Activated CD4-positive, alpha-beta T cell treated with anti-CD3 and anti-CD28 coated beads, Interleukin-2, amount 50 U/mL, for 1 hour (primary cell): ENCODE measurements at regions not wholly inside any gene's neighbourhood (a gene's known extent, or its start where the extent isn't known, plus 50 kb on each side); places are given as distances from the start of the nearest gene placed in this dataset.

Experiments used
- DNase-seq: peaks from one replicate; pipeline ENCODE4 v3.0.0-alpha.2; 2020

- DNase-seq = no peak
Measured at GRCh38 chrX:20363275-20363674, 96.6 kb upstream of the RPS6KA3 start.

GRCh38 chrX:20362268-20363267 is 95.9 kb upstream of the RPS6KA3 start:
- DNase-seq = no peak

DNA sequence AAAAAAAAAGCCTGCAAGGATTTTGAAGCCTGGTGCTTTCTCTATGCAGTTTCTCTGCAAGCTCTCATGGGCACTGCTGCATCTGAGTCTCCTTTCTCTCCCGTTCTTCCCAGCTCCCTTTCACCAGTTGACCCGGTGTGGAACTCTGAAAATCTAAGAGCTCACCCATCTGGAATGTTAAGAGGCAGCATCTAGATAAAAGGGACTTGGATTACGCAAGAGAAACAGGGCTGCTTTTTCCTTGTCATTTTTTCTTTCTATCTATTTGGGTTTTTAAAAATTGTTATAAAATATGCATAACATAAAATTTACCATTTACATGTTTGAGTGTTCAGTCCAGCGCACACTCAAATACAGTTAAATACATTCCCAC is 95.2 kb upstream of the RPS6KA3 start:
- no peak for DNase-seq

DNA sequence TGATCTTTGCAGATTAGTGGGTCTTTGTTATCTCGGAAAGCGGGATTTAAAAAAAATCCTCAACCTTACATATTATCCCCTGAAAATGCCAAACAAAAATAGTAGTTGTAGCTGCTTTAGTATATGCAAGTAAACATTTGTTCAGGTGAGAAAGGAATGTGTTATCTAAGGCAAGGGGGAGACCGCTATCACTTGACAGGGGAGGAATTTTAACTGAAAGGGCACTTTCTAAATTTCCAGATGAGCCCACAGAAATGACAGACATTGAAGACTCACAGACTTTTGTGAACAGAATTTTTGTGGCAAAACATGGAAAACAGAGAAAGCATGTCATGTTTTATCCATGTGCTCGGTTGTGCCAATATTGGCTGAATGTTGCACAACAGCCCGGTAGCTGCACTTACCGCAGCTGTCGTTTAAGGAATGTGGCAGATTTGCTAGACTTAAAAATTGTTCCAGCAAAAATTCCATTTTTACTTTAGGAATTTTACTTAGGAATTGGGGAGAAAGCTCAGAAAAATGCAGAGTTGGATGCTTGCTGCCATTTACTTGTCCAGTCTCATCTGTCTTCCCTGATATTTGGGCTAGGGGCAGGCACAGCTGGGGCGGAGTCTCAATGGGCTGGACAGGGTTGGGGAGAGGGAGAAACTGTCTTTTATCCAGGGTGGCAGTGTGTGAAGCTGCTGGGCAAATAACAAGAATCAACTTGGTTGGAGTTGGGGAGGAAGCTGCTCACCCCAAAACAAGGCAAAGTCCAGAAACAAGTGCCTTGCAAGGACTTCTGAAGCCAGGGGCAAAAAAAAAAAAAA is 94.6 kb upstream of the RPS6KA3 start:
- no peak for DNase-seq

DNA sequence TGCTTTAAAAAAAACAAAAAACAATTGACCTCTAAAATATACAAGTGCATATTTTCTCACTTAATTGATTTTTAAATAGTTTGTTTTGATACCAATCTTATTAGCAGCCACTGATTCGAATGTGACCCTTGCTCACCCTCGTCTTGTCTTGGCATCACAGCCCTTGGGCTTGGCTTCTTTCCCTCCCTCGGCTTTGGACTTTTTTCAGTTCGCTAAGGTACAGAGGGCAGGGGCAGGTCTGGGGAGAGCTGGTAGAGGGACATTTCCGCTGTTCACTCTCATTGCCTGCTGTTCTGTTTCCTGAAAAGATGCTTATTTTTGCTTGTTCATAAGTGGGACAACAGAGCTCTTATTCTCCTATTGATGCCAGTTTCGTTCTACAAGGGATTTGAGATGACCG is 88.5 kb upstream of the RPS6KA3 start:
- no peak for DNase-seq

DNA sequence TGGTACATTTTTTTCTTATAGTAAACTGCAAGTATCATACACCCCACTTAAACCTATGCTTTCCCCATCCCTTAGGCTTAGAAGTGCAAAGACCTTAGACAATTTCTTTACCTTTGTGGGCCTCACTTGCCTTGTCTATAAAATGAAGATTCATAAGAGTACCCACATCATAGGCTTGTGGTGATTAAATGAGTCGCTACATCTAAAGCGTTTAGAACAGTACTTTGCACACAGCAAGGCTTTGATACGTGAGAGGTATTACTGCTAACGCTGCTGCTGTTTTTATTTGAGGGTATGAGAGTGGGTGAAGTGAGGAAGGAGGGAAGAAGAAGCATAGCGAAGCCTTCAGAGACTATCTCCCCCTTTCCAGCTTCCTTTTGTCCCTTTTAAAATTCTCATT is 87.8 kb upstream of the RPS6KA3 start:
- no peak for DNase-seq

DNA sequence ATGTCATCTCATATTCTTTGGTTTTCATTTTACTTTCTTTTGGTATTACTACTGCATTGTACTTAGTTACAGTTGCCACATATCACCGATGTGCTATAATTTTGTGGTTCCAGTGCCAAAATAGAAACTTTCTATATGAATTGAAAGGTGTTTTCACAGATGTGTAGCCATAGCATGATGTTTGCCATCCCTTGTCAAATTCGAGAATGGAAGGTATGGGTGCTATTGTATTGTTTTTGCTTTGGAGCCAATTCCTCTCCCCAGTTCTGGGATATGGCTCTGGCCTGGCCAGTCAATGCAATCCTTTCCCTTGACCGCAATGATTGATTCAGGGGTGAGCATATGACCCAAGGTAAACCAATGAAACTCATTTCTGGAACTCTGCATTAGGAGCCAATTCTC is 86.2 kb upstream of the RPS6KA3 start:
- no peak for DNase-seq

DNA sequence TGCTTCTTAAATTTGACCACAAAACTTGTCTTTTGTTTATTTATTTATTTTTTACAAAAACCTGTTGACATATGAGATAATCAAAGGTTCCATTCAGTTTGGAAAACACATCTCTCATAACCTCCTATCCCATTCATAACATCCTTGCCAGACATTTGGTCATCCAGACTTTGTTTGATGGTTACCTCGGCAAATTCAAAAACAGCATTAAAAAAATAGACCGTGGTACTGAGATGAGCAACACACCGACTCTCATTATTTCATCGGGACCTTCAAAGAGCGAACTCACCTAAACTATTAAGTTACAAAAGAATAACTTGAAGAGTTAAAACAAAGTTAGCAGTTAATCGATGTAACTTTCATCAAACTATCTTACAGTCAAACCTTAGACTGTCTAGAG is 85.8 kb upstream of the RPS6KA3 start:
- no peak for DNase-seq

DNA sequence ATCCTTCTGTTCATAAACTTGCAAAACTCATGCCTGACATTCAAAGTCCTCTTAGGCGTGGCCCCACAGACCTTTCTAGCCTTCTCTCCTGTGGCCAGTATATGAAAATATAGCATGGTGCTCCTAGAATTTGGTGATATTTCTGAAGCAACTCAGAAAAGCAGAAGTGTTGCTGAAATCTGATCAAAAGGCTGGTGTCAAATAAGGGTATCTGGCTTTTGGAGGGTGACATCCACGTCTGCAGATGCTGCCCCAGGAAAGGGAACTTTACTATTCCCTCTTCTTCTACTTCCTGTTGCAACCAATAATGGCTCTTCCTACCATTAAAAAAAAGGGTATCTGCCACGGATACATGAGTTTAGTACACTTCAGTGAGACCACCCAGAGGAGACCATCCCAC is 83.9 kb upstream of the RPS6KA3 start:
- DNase-seq = no peak

GRCh38 chrX:20348139-20348538 is 81.4 kb upstream of the RPS6KA3 start:
- no peak for DNase-seq

DNA sequence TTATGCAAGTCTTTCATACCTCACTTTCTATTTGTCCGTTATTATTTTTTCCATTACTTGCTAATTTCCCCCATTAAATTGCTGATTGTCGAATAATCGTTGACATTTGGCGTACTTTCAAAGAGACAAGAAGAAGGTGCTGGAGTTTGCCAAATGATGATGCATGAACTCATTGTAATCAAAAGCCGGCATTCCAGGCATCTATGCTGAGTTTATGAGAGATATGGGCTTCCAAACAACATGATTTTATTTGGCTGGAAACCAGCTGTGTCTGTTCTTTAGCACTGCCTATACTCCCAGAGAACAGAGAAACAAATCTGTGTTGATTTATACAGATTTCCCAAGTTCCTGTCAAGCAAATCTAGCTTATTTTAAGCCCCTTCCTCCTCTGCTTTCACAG is 80.8 kb upstream of the RPS6KA3 start:
- no peak for DNase-seq

DNA sequence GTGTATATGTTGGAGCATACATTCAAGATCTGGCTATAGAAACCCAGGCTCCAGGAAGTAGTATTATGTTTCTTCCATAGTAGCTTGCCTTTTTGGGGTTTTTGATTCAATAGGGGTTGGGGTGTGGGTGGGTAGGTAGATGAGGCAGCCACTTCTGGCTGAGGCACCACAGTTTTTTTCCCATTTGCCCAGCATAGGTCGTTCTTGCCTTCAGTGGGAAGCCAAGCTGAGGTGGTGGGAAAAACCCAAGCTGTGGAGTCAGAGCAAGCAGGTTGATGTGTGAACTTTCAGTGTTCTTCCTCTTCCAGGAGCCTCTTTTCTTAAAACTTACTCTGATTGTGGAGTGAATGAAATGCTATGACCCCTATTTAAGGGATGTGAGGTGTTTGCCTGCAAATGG is 67.0 kb upstream of the RPS6KA3 start:
- no peak for DNase-seq

- DNase-seq = no peak
Measured at GRCh38 chrX:20330545-20330944, 63.8 kb upstream of the RPS6KA3 start.

DNA sequence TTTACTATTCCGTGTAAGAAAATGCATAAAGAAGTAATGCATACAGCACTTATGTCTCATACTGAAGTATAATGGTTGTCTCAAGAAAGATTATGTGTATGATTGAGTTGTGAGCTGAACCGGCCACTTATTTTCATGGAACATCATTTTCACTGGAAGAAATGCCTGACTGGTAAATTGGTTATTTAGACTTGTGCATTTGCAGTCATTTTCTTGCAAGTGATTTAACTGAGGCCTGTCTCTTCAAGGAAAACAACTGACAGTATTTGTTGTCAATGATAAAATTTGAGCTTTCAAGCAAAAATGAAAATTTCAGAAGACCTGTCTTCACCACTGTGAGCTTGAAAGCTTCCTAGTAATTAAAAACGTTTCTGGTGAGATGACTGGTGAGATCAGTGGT is 62.7 kb upstream of the RPS6KA3 start:
- no peak for DNase-seq

- no peak for DNase-seq
Measured at GRCh38 chrX:20325786-20326388, 59.2 kb upstream of the RPS6KA3 start.

GRCh38 chrX:20322887-20323286 is 56.2 kb upstream of the RPS6KA3 start:
- DNase-seq = no peak

DNA sequence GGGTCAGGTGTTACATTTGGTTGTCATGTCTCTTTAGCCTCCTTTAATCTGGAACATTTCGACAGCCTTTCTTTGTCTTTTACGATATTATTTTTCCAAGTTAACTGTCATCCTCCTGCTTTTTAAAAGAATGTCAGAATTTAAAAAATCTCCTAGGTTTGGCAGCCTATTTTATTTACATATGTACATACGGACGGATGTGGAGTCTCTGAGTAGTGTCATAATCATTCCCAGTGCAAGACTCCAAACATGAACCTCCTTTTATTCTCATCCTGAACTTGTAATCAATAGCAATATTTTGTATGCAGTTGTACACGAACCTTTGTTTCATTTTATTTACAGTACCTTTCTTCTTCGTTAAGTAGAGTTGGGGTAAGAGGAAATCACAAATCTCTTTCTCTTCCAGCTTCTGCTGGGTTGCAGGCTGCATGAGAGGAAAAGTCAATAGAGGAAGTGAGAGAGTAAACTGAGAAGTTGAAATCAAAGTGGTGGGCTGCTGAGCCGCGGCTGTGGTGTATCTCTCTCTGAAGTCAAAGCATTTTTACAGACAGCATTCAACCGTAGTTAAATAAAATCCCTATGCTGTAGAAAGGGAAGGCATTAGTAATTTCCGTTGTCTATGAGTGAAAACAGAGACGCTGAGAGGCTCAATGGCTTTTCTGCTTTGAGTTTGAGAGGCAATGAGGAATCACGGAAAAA is 53.9 kb upstream of the RPS6KA3 start:
- DNase-seq = peak; percentile 4

DNA sequence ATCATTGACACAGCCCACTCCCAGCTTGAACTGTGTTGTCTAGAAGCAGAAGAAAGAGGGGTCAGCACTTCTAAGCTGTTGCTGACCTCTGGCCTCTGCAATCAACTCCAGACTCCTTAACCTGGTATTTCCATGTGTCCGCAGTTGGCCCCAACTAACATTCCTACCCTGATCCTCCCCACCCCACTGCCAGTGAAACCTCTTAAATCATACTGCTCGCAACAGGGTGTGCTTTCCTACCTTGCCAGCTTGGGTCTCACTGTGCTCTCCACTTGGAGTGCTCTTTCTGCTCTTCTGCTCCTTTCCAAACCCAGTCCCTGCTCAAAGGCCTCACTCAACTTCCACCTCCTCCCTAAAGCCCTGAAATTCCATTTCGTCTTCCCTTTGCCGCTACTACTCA is 52.3 kb upstream of the RPS6KA3 start:
- DNase-seq = no peak

DNA sequence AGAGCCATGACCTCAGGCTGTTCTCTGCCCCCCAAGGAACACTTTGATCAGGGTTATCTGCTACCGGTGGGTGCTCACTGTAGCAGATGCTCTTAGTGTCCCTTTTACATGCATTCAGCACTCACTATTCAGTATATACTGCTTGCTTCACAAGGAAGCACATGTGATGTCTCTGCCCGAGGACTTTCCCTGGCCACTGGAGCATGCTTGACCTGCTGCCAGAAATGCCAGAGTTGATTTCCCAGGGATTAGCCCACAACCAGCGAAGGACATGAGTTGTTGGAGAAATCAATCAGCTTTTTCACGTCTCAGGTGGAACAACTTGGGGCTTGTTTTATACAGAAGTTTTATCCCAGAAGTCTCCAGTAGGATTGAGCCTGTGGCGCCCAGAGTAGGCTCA is 51.2 kb upstream of the RPS6KA3 start:
- DNase-seq = no peak
